Dermis blood vessel endothelial cell (primary cell): ENCODE measurements at regions not wholly inside any gene's neighbourhood (a gene's known extent, or its start where the extent isn't known, plus 50 kb on each side); places are given as distances from the start of the nearest gene placed in this dataset.

Source experiments
- DNase-seq: peaks from one replicate; pipeline ENCODE4 v3.0.0; 2010

DNA sequence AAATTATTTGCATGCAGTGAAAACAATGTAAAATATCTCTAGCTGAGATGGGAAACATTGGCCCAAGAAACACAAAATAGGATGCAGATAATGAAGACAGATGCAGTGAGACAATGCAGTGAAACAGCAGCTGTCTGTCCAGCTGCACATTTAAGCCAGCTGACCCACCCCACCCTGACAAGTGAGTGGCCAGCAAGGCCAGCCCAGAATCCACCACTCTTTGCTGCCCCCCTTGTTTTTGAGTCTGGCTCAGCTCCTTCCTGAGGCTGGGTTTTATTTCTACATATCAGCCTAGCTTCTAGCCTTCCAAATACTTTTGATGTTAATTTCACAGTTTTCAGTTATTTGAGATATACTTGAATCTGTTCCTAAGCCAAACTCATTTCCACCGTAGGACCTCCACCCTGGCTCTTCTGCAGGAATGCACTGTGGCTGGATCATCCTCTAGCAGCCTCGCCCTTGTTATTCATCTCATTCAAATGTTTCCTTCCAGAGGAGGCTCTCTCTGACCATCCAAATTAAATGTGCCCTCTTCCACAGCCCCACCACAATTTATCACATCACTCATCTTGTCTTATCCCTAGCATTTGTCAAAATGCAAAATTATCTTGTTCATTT, 154.1 kb upstream of the POU2AF2 start:
- DNase-seq = no peak

DNA sequence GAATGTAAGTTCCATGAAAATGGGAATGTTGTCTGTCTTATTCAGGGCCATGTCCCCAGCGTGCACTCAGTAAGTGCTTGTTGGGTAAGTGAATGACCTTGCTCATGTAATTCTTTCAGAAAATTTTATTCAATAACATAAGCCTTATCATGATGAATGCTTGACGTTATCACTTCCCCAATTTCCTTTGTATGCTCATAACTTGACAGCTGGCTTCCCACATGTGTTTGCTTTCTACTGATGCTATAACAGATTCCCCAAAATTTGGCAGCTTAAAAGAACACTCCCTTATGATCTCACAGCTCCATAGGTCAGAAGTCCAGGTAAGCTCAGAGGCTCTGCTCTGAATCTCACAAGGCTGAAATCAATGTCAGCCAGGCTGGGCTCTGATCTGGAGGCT, 155.8 kb upstream of the POU2AF2 start:
- no peak for DNase-seq

GRCh38 chr11:111088847-111089355, 156.6 kb upstream of the POU2AF2 start:
- no peak for DNase-seq

DNA sequence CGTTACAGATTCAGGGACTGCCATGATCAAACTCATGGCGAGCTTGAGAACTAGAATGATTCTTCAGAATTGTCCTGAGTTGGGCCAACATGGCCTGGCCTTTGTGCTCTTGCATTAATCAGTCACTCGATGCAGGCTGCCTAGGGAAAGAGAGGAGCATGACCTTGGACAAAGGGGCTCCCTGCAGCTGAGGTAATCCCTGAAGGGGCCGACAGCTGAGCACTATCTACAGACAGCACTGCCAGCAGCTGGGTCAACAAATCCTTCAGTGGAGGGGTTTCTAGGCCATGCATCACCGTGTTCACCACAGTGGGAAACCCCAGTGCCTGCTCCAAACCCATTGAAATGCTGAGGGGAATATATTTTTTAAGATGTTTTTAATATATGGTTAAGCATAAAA, 159.5 kb upstream of the POU2AF2 start:
- DNase-seq = no peak

- DNase-seq = no peak
Observed at GRCh38 chr11:111082664-111083063, 162.9 kb upstream of the POU2AF2 start.

- no peak for DNase-seq
Observed at GRCh38 chr11:111081021-111081511, 164.5 kb upstream of the POU2AF2 start.

DNA sequence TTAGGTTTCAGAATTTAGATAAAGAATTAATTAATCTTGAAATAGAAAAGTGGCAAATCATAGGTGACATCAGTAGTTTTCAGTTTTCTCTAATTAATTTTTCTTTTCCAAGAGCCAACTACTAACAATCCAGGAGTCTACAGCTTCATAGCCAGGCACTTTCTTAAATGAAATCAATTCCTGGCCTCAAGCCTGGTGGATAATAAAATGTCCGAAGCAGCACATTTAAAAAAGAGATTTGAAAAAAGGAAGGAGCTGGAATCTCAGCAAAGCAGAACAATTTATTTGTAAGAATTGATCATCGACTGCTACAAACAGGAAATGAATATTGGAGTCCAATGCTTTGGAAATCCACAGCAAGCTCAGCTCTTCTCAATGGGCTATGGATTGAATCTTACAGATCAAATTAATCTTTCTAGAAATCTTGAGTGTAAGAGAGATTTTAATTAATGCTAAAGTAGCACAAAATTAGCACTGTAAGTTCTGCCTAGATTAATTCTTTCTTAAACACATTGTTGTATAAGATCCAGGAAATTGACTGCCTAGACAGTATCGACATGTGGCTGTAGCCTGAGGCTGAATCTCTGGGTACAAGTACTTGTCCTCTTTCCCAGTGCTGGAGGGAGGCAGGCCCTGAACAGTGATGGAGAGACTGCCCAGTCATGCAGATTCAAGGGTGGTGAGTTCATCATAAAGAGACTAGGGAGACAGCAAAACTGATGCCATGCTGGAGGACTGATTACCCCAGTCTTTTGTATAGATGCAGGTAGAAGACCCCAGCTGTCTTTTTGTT, 167.8 kb upstream of the POU2AF2 start:
- DNase-seq = no peak

- peak; percentile 6 for DNase-seq
Observed at GRCh38 chr11:111069066-111069465, 176.5 kb upstream of the POU2AF2 start.

- DNase-seq = no peak
Observed at GRCh38 chr11:111067994-111068393, 177.5 kb upstream of the POU2AF2 start.

GRCh38 chr11:111066846-111067245, 178.7 kb upstream of the POU2AF2 start:
- DNase-seq = no peak

DNA sequence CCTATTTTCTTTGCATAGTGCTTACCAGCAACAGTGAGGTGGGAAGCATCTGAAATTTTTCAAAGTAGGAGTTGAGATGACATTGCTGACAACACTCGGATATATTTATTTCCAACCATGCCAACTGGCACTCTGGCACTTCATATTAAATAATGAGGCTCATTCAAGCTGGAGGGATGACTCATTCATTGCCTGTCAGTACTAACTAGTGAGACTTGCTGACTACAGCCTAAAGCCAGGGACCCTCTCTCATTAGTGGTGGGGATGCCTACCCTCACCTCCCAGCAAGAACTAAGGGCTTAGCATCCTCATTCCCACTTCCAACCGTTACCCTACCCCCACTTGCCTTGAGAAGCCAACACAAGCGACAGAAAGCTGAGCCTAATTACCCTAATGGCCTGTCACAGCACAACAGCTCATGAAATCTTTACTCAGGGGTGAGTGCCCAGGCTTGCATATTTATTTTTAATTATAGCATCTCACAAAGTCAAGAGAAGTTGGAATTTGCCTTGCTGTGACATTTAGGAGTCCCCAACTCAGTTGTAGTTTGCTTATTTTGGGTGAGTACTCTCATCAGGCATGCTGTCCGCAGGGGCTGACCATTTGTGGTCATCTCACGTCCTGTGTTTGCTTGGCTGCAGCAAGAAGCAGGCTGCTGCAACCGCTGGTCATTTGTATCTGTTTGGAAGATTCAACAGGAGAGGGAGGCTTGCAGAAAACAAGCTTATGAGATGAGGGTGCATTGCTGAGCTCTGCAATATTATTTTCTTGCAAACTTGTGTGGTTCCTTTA, 181.6 kb upstream of the POU2AF2 start:
- no peak for DNase-seq

DNA sequence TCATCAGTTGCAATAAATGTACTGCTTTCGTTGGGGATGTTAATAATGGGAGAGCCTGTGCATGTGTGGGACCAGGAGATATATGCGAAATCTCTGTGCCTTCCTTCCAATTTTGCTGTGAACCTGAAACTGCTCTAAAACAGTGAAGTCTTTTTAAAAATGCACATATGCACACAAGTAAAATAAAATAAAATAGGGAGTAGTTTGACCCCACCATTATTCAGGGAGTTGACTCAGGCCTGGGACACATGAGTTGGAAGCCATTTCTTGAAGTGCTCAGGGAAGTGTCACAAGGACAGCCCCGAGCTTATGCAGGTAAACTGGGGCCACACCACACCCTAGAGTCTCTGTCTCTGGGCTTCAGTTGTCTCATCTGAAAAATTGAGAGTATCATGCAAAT, 183.1 kb upstream of the POU2AF2 start:
- DNase-seq = no peak

DNA sequence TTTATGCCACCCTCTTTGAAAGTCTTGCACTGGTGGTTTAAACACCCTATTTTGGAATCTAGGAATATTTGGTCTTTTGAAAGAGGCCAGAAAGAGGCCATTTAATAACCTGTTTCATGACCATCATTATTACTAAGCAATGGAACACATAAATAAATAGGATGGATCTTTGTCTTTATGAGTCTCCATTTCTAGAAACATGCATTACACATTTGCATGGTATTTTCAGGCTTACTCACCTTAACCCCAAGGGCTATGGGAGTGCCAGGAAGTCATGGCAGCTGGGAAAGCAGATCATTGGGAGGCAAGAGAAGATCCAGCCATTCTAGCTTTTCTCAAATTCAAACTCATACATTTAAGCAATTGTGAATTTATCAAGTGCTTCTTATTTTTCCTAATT, 185.8 kb upstream of the POU2AF2 start:
- no peak for DNase-seq

DNA sequence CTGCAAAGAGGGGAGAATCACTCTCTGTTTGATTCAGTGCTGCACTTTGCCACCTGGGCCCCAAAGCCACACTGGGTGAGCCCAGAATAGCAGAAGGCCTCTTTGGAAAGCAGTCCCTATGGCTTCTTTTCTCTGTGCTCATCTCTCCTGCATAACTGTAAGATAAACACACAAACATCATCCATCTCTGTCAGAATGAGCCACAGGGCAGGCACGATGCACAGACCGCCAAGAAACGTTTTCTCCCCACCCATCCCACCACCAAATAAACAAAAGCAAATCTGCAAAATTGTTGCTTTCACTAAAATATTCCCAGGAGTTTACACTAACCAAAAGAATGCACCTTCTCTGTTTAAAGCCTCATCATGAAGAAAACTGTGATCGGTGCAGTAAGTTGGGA, 196.4 kb upstream of the POU2AF2 start:
- DNase-seq = no peak

DNA sequence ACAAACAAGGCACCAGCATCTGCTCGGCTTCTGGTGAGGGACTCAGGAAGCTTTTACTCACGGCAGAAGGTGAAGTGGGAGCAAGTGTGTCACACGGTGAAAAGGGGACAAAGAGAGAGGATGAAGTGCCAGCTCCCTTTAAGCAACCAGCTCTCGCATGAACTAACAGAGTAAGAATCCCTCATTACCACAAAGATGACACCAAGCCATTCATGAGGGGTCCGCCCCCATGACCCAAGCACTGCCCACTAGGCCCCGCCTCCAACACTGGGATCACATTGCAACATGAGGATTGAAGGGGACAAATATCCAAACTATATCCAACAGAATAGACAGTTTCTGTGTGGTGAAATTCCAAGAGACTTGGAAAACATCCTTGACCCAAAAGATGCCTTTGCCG, 198.2 kb upstream of the POU2AF2 start:
- DNase-seq = no peak

DNA sequence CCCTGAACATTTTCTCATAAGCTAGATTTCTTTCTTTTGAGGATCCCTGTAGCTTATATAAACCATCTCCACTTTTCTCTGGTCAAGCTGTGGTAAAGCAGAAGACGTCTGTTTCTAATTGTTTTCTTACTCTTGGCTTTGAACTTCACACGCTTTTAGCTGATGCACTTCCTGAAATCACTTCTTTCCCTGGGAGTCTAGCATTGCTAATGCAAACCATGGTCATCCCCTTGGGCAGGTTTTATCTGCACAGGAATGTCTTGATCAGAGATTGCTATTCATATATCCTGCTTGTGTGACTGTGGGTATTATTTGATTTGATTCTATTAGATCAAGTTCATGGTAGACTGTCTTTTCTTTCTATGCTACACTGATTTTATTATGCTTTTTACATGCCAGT, 199.2 kb upstream of the POU2AF2 start:
- DNase-seq = no peak

DNA sequence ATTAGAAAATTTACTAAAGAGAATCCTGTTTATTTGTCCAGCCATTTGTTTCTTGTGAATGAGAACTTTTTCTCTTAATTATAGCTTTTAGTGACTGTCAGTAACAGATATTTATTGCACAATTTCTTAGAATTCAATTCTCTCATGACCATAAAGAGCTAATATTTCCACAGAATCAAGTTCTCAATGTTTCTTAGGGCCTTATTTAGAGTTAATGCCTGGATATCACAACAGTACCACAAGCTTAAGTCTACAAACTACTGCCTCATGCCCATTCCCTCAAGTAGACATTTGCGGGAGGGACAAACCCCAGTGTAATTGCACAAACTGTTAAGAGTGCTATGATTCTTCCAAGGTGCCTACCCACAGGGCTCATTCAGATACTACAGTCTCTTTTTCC, 199.7 kb upstream of the POU2AF2 start:
- DNase-seq = no peak

DNA sequence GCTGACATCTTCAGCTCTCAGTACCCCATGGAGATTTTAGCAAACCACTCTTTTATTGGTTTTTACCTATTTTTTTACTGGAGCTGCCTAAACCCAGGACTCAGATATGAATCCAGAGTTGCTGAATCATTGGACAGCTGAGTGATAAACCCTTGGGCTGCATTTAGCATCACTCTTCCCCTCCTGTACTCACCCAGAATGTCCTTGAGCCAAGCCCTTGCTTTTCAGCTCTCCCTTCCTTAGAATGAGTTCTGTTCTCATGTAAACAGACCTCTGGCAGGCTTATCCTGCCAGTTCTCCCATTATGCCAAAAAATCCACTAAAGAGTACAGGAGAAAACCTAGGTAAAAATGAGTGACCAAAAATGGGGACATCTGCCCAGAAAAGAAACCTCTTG, 200.1 kb upstream of the POU2AF2 start:
- DNase-seq = no peak

DNA sequence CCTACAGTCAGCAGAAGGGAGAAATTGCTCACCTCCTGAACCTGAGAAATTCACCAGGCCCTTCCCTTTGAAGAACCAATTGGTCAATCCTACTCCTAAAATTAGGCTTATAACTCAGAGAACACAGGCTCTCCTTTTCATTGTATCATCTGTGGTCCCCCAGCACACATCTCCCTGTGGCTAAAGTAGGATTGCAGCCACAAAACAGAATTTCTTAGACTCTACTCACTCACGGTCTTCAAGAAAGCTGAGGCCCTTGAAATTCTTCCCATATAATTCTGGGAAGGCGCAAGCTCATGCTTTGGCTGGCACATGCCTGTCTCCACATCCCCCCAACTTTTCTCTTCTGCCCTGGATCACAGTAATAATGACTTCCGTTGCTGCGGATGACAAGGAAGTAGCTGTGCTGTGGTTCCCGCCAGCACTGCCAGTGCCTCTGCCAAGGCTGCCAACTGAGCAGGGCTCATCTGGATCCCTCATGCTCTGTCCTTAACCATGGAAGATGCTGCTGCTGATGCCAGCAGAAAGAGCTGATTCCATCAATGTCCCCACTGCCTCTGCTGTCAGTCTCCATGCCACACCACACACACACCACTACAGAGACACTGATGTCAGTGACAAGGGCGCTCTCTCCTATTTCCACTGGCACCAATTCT, 200.6 kb upstream of the POU2AF2 start:
- no peak for DNase-seq

DNA sequence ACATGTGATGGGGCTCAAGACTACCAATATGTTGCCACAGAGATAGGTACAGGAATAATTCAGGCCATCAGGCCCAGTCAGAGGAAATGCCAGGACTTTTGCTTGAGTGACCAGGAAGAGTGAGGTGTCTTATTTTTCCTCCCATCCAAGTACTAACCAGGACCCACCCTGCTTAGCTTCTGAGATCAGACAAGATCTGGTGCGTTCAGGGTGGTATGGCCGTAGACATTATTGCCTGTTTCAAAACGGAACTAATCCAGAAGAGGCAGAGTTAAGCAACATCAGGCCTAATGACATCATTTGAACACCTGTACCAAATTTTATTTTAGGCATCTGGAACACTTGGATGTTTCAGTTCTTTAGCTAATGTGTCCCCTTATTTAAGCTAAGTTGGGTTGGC, 205.5 kb upstream of the POU2AF2 start:
- no peak for DNase-seq

GRCh38 chr11:111035746-111036145, 209.8 kb upstream of the POU2AF2 start:
- DNase-seq = no peak

DNA sequence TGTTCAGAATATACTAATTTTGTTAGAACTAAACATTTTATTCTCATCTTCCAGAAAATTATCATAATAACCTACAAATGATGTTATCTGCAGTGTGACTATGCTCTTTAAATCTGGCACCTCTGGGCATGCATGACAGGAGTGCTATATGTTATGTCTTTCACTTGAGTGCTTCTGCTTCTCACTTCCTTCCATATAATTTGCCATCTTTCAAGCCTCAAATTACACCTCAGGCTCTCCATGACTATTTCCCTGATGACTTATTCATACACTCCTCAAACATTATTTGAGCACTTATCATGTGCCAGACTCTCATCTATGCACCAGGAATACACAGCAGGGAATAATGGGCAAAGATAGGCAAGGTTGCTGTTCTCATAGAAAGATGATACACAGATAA, 219.3 kb upstream of the POU2AF2 start:
- DNase-seq = no peak

- DNase-seq = no peak
Observed at GRCh38 chr11:111021131-111021530, 224.4 kb upstream of the POU2AF2 start.
